LNCaP clone FGC (cell line): ENCODE measurements at regions not wholly inside any gene's neighbourhood (a gene's known extent, or its start where the extent isn't known, plus 50 kb on each side); places are given as distances from the start of the nearest gene placed in this dataset.

Experiments used
- DNase-seq: peaks from one replicate; pipeline ENCODE4 v3.0.0-alpha.2; 2011; ENCODE audit warnings: low read depth
- H3K4me3 ChIP-seq: 2 replicates; pipeline ENCODE4 v1.5.1; 2011; ENCODE audit warnings: mild to moderate bottlenecking, low read depth, low read length, control low read depth
- CTCF ChIP-seq: IDR thresholded peaks from 2 replicates; pipeline ENCODE4 v1.5.1; 2012; ENCODE audit warnings: mild to moderate bottlenecking; ENCODE audit not compliant: control insufficient read depth, insufficient read depth; ENCODE audit errors: extremely low read depth

DNA sequence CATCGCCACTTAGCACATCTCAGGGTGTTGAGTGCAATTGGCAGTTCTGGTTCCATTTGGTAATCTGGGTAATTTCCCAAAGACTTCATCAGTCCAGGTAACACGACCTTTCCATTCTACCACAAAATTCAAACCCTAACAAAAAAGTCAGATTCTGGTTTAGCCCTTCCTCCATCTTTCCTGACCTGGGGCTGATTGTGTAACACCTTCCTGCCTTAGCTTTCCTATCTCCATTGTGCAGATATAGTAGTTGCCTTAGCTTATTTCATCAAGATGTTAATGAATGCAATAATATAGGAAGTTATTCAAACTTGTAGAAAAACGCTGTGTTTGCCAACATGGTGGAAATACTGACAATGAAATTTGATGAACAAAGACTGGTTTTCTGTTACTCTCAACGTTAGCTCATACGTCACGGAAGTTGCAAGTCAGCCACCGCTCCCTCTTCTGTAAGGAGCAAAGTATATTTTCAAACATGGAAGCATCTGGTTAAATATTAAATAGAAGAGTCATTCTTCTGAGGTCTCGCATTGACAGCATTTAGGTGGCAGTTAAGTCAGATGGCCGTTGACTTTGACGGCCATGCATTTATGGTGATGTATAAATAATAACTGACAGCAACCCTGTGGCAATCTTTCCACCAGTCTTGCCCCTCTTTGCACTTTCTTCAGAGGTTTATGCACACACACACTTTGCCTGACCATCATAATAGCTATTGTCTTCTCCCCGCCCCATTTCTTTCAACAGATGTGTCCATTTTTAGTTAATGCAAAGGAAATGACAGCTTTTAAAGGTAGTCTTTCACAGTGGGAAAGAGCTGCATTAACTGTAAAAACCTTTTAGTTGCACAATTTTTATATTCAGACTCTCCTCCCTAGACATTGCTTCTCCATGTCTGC lies 205.1 kb upstream of the BMPER start:
- TF ChIP-seq CTCF: no peak
- no peak for DNase-seq
- no peak overlapping the region for H3K4me3 ChIP-seq

GRCh38 chr7:33701189-33701740 lies 204.1 kb upstream of the BMPER start:
- TF ChIP-seq CTCF: no peak
- no peak overlapping the region for H3K4me3 ChIP-seq
- no peak for DNase-seq

DNA sequence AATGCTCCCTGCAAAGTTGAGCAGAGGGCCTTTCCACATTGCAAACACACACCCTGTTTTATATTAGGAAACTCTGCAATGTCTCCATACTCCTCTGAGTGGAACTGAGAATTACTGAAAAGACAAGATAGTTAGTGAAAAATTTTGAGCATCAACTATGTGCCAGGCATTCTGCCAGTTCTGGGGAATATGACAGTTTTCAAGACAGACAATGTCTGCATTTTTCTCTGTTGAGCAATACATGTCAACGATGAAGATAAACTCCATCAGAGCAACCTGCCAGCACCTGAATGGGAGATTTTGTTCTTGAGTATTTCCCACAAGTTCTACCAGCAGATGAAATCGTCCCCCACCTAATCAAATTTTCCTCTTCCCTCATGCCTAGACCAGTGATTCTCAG lies 203.4 kb upstream of the BMPER start:
- H3K4me3 ChIP-seq: no peak overlapping the region
- no peak for DNase-seq
- TF ChIP-seq CTCF: no peak

- no peak for DNase-seq
- no peak overlapping the region for H3K4me3 ChIP-seq
- TF ChIP-seq CTCF: no peak
Observed at GRCh38 chr7:33702514-33703054, 202.8 kb upstream of the BMPER start.

DNA sequence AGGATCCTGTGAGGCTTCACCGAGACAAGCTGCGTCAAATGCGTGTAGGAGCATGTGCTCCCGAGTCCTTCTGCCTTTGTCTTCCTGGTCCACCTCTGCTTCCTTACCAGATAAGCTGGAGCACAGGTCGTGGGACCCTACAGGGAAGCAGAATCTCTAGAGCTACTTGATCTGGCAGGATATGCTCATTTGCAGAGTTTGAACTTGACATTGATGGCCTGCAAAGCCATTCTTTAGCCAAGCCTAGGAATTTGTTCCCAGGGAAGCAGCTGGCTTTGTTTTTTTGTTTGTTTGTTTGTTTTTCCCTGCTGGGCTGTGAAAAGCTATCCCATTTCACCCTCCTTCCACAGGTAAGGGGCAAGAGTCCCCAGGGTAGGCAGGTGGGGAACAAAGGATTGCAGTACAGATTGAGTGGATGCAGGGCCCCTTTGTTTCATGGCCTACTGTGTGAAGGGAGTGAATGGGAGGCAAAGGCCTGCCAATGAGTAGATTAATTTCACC lies 200.0 kb upstream of the BMPER start:
- DNase-seq: no peak
- no peak overlapping the region for H3K4me3 ChIP-seq
- no peak for TF ChIP-seq CTCF

- no peak for DNase-seq
- H3K4me3 ChIP-seq: no peak overlapping the region
- TF ChIP-seq CTCF: no peak
Observed at GRCh38 chr7:33706186-33706585, 199.2 kb upstream of the BMPER start.
